NB4 (cell line): ENCODE measurements at regions not wholly inside any gene's neighbourhood (a gene's known extent, or its start where the extent isn't known, plus 50 kb on each side); places are given as distances from the start of the nearest gene placed in this dataset.

ENCODE experiments used
- DNase-seq: peaks from one replicate; pipeline ENCODE4 v3.0.0; 2010; ENCODE audit warnings: low read depth
- H3K4me3 ChIP-seq: one replicate; pipeline ENCODE4 v1.5.1; 2011; ENCODE audit warnings: mild to moderate bottlenecking, low read depth, low read length, moderate library complexity
- CTCF ChIP-seq: IDR thresholded peaks from one replicate; pipeline ENCODE4 v1.5.1; 2012; ENCODE audit warnings: low read depth, low read length
- MAX ChIP-seq: IDR thresholded peaks from 2 replicates; pipeline ENCODE4 v1.6.1; 2011; ENCODE audit warnings: low read depth, low read length
- MYC ChIP-seq: IDR thresholded peaks from 2 replicates; pipeline ENCODE4 v1.6.1; 2011; ENCODE audit warnings: low read depth, low read length
- POLR2A ChIP-seq: IDR thresholded peaks from 2 replicates; pipeline ENCODE4 v1.6.1; 2011; ENCODE audit warnings: mild to moderate bottlenecking; ENCODE audit not compliant: insufficient read length; ENCODE audit errors: extremely low read depth

DNA sequence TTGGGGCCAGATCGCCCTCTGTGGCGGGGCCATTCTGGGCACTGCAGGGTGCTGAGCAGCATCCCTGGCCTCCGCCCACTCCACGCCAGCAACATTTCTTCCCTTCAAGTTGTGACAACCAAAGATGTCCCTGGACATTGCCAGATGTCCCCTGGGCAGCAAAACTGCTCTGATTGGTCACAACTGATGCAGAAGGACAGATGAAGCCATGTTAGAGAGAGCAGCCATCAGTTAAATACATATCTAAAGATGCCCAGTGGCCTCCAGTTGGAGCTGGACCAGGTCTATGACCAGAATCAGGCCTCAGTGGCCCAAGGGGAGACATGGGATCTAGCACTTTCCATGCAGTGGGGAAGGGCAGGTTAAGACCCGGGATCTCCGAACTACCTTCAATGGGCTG lies 125.7 kb downstream of the PTPRS start:
- no peak overlapping the region for H3K4me3 ChIP-seq
- no peak for TF ChIP-seq CTCF
- TF ChIP-seq MYC = no peak
- TF ChIP-seq MAX = no peak
- TF ChIP-seq POLR2A = no peak
- no peak for DNase-seq

- DNase-seq = no peak
- TF ChIP-seq MAX (no peak), MYC (no peak), CTCF (no peak), POLR2A (no peak)
- no peak overlapping the region for H3K4me3 ChIP-seq
These were observed 126.2 kb downstream of the PTPRS start for GRCh38 chr19:5214371-5214770.

DNA sequence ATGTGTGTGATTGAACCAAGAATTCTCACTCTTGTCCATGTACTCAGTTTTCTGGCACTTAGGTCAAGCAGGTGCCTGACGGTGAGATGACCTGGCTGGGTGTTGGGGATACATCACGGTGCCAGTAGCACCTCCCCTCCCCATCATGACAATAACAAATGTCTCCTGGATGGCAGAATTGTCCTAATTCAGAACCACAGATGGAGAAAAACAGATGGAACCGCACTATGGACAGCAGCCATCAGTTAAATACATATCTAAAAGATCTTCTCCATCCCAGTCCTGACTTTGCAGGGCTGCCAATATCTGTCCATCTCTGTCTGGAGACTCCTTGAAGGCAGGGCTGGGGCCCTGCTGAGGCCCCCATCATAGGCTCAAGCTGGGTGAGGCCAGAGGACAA lies 126.9 kb downstream of the PTPRS start:
- TF ChIP-seq POLR2A = no peak
- TF ChIP-seq CTCF = no peak
- no peak for TF ChIP-seq MAX
- H3K4me3 ChIP-seq = no peak overlapping the region
- DNase-seq = no peak

DNA sequence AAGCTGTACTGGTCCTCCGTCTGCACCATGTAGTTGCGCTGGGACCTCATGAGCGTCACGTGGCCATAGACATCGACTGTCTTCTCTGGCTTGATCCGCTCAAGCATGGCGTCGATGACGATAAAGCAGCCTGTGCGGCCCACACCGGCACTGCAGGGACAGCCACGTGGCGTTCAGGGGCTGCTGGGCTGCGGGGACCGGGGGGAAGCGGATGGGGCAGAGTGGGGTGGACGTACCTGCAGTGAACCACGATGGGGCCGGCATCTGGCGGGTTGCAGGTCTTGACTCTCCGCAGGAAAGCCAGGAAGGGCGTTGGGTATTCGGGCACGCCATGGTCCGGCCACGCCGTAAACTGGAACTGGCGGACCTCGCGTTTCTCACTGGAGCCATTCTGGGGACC lies 128.5 kb downstream of the PTPRS start:
- H3K4me3 ChIP-seq = no peak overlapping the region
- DNase-seq = no peak
- TF ChIP-seq MYC (no peak), POLR2A (no peak), CTCF (no peak), MAX (no peak)

DNA sequence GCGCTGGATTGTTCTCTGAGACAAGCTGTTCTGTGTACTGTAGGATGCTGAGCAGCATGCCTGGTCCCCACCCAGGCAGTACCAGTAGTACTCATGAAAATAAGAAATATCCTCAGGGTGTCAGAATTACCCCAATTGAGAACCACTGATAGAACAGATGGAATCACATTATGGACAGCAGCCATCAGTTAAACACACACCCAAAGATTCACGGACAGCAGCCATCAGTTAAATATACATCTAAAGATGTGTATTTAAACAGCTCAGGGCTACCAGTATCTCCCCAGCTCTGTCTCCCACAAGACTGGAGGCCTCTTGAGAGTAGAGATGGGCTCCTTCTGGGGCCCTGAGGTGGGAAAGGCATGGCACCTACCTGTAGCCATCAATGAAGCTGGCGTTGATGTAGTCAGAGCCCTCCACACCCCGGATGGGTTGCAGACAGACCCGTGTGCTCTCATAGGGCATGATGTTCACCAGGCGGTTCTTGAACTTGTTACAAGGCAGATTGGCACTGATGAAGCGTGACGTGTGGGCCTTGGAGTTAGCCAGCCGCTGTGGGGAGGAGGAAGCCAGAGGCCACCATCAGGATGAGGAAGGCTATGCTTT lies 129.3 kb downstream of the PTPRS start:
- TF ChIP-seq CTCF = no peak
- TF ChIP-seq POLR2A = no peak
- TF ChIP-seq MYC = no peak
- no peak for TF ChIP-seq MAX
- no peak for DNase-seq
- no peak overlapping the region for H3K4me3 ChIP-seq

DNA sequence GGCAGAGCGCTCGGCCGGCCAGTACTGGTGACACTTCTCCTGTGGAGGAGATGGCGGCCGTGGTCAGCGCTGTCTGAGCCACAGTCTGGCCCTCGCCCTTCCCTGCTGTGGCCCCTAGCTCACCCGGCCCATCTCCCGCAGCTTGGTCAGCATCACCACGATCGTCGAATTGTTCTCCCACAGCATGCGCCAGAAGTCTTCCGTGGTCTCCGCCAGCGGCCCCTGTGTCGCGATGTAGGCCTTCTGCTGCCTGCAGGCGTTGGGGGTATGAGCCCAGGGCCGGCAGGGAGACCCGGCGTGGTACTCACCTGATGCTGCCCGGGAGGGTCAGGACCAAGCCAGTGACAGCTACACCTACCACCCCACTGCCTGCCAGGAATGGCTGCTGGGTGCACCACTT lies 130.1 kb downstream of the PTPRS start:
- no peak for DNase-seq
- no peak overlapping the region for H3K4me3 ChIP-seq
- TF ChIP-seq MAX = no peak
- TF ChIP-seq MYC = no peak
- TF ChIP-seq POLR2A = no peak
- no peak for TF ChIP-seq CTCF
